ENCODE measurements at regions not wholly inside any gene's neighbourhood (a gene's known extent, or its start where the extent isn't known, plus 50 kb on each side); places are given as distances from the start of the nearest gene placed in this dataset.

DNA sequence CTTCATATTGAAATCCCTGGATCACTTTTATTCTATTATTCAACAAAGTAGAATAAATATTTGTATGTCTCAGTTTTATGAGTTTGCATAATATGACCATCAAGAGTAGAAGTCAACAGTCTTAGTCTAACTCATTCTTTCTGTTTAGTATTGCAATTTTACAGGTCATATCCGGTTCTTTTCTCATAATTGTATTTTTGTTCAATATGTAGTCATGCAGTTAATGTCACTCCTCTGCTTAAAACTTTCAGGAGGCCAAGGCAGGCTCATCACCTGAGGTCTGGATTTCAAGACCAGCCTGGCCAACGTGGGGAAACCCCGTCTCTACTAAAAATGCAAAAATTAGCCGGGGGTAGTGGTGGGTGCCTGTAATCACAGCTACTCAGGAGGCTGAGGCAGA is 148.4 kb upstream of the TRPM3 start:
- TF ChIP-seq, protein P1, sequence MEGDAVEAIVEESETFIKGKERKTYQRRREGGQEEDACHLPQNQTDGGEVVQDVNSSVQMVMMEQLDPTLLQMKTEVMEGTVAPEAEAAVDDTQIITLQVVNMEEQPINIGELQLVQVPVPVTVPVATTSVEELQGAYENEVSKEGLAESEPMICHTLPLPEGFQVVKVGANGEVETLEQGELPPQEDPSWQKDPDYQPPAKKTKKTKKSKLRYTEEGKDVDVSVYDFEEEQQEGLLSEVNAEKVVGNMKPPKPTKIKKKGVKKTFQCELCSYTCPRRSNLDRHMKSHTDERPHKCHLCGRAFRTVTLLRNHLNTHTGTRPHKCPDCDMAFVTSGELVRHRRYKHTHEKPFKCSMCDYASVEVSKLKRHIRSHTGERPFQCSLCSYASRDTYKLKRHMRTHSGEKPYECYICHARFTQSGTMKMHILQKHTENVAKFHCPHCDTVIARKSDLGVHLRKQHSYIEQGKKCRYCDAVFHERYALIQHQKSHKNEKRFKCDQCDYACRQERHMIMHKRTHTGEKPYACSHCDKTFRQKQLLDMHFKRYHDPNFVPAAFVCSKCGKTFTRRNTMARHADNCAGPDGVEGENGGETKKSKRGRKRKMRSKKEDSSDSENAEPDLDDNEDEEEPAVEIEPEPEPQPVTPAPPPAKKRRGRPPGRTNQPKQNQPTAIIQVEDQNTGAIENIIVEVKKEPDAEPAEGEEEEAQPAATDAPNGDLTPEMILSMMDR (IDR thresholded peaks at IDR 0.05; ENCODE audit: low read depth, low read length) = no peak
- TF ChIP-seq MYC (IDR thresholded peaks at IDR 0.05; ENCODE audit: low read depth, low read length) = no peak
- TF ChIP-seq, protein P2, sequence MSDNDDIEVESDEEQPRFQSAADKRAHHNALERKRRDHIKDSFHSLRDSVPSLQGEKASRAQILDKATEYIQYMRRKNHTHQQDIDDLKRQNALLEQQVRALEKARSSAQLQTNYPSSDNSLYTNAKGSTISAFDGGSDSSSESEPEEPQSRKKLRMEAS (IDR thresholded peaks at IDR 0.05; ENCODE audit: low read depth, low read length) = no peak

All from NB4 (cell line).